Fibroblast of mammary gland (primary cell): ENCODE measurements at regions not wholly inside any gene's neighbourhood (a gene's known extent, or its start where the extent isn't known, plus 50 kb on each side); places are given as distances from the start of the nearest gene placed in this dataset.
A peak's percentile ranks its signal among the peaks of the same experiment; 100 is the strongest.
"Not testable (repeated sequence)": the region's sequence is repeated elsewhere in the genome, so short reads cannot be mapped to it uniquely, and the experiment has no call there.

Source experiments
- DNase-seq: peaks from one replicate; pipeline ENCODE4 v3.0.0-alpha.2; 2010; ENCODE audit warnings: low read depth
- H3K4me3 ChIP-seq: 2 replicates; pipeline ENCODE4 v1.5.1; 2011; ENCODE audit warnings: low read depth, mild to moderate bottlenecking, low read length, moderate library complexity; ENCODE audit not compliant: control insufficient read depth
- TF ChIP-seq, protein P1 (sequence below): conservative IDR thresholded peaks from 2 replicates; pipeline ENCODE4 v1.5.1; 2011; ENCODE audit warnings: low read depth, low read length, inconsistent platforms; ENCODE audit not compliant: control insufficient read depth, insufficient read depth

DNA sequence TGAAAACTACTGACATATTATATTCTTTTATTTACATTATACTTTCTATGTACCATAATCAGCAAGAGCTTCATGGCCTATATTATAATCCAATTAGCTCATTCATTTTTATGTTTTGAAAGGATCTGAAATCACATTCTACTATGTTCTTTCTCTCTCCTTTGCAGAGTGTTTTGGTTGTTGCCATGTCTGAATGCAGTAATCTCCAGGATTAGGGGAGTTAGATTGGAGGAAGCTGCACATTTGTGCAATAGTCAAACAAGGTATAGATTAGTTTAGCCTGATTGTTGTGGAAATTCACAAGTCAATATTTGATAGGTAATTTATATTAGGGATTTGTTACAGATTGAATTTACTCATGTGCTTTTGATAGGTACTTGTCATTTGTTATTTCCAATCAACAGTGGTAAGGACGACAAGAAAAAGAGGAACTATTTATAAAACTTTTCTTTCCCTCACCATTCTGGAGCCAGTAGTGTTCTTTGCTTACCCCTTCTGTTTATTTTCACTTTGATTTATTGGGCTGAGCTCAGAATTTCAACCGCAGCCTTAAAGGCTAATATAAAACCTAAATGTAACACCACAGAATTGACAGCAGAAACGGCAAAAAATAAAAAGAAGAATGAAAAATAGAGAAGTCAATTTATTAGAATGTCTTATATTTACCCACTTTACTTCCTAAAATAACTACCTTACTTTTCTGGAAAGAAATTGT is 597.0 kb downstream of the CHSY3 start:
- peak; percentile 2 for DNase-seq
- no peak overlapping the region for H3K4me3 ChIP-seq
- TF ChIP-seq, protein P1, sequence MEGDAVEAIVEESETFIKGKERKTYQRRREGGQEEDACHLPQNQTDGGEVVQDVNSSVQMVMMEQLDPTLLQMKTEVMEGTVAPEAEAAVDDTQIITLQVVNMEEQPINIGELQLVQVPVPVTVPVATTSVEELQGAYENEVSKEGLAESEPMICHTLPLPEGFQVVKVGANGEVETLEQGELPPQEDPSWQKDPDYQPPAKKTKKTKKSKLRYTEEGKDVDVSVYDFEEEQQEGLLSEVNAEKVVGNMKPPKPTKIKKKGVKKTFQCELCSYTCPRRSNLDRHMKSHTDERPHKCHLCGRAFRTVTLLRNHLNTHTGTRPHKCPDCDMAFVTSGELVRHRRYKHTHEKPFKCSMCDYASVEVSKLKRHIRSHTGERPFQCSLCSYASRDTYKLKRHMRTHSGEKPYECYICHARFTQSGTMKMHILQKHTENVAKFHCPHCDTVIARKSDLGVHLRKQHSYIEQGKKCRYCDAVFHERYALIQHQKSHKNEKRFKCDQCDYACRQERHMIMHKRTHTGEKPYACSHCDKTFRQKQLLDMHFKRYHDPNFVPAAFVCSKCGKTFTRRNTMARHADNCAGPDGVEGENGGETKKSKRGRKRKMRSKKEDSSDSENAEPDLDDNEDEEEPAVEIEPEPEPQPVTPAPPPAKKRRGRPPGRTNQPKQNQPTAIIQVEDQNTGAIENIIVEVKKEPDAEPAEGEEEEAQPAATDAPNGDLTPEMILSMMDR: no peak

DNA sequence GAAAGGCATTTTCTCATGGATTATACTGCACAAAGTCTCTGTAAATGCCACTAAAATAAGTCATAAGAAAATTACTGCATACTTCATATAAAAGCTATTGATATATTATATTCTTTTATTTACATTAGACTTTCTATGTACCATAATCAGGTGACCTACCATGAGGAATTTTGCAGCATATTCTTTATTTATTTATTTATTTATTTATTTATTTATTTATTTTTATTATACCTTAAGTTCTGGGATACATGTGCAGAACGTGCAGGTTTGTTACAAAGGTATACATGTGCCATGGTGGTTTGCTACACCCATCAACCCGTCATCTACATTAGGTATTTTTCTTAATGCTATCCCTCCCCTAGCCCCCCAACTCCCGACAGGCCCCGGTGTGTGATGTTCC is 596.2 kb downstream of the CHSY3 start:
- not testable (repeated sequence) for DNase-seq

DNA sequence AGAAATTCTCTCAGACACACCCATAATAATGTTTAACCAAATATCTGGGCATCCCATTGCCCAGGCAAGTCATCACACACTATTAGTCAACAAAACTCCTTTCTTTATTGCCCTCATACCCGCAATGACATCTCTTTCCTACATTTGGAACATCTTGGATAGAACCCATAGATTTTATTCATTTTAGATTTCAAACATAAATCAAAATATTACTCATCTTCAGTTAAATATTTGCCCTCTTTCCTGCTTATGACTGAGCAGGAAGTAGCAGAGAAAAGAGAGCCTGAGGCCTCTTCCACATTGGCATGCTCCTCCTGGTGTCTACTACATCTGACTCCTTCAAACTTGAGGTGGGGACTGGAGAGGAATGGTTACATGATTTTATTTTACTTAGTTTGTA is 592.0 kb downstream of the CHSY3 start:
- TF ChIP-seq, protein P1: no peak
- DNase-seq: peak; percentile 21
- no peak overlapping the region for H3K4me3 ChIP-seq

More for the DNA sequence above, 596.2 kb downstream of the CHSY3 start:
- H3K4me3 ChIP-seq: not testable (repeated sequence)

DNA sequence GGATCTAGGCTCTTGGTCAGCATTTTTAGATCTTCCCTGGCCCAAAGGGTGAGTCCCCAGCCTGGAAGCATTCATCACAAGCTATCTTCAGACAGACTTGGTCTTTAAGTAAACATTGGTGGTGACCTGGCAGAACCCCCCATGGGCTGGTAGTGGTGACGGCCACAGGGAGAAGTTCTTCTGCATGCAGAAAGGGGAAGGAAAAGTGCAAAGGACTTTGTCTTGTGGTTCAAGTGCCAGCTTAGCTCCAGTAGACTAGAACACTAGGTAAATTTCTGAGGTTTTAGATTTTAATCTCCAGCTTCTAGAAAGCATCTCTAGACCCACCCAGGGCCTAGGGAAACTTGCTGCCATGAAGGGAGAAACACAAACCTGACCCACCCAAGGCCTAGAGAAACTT is 584.0 kb downstream of the CHSY3 start:
- DNase-seq: no peak
- H3K4me3 ChIP-seq: no peak overlapping the region
- TF ChIP-seq, protein P1: no peak

DNA sequence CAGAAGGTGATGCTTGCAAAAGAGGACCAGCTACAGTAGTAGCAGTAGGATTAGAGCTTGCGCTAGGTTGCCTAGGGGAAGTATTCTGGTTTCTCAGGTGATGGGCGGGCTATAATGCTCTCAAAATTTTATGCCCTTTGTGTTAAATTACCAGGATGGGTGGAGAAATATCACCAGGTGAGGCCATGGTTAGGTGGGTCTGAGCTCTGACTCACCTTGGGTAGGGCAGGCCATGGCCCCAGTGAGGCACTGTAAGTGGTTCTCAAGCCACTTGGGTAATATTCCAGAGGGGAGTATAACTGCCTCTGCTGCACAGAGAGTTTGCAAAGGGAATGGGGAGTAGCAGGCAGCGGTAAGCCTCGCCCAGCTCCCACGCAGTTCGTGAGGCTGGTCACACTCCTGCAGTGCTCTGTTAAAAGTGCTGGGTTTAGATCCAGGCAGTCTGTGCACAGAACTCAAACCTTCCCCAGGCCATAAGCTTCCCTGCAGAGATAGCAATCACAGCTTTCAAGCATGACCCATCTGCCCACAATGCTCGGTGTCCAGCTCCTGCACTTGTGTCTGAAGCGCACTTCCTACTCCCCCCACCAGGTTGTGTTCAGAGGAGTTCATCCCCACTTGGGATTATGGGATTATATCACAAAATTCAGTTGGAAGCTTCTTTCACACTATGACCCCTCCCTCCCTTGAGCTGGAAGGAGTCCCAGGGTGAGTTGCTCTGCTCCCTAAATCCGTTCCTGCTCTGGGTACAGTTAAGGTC is 575.0 kb downstream of the CHSY3 start:
- no peak overlapping the region for H3K4me3 ChIP-seq
- no peak for DNase-seq
- TF ChIP-seq, protein P1: no peak

DNA sequence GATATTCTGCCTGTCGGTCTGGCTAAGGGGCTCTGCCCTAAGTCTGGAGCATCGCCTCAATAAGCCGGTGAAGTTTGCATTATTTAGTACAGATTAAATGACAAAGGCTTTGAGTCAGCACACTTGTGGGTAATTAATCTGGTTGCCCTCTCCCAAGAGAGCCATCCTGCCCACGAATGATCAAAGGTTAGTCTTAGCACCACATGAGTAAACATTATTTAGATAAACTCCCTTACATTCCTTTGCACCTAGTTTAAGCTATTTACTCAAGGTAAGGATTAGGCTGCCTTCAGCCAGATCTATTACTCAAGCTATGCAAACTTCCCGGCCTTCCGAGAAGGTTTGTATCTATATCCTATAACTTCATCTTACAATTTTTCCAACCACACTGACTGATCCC is 572.1 kb downstream of the CHSY3 start:
- H3K4me3 ChIP-seq: no peak overlapping the region
- DNase-seq: no peak
- TF ChIP-seq, protein P1: no peak

DNA sequence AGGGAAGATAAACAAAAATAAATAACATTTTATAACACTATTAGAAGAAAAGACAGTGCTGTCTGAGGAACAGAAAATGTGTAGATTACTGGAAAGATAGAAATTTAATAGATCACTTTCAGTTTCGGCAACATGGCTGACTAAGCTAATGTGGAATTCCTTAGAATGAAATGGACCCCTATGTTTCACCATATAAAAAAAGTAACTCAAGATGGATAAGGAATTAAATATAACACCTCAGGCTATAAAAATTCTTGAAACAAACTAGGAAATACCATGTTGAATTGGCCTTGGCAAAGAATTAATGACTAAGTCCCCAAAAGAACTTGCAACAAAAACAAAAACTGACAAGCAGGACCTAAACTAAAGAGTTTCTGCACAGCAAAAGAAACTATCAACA is 558.3 kb downstream of the CHSY3 start:
- TF ChIP-seq, protein P1: no peak
- no peak for DNase-seq

More for the DNA sequence above, 558.3 kb downstream of the CHSY3 start:
- H3K4me3 ChIP-seq: no peak overlapping the region
